HepG2 (cell line): ENCODE measurements at regions not wholly inside any gene's neighbourhood (a gene's known extent, or its start where the extent isn't known, plus 50 kb on each side); places are given as distances from the start of the nearest gene placed in this dataset.

Source experiments
- CERS6 ChIP-seq: sonication (generic); formaldehyde crosslinking; IDR thresholded peaks from 2 replicates; pipeline ENCODE4 v1.5.0; 2020; ENCODE audit warnings: missing genetic modification reagents
- CTCF ChIP-seq: sonication (generic); formaldehyde crosslinking; IDR thresholded peaks from 2 replicates; pipeline ENCODE4 v1.5.0; 2020; ENCODE audit warnings: mild to moderate bottlenecking, missing genetic modification reagents, moderate library complexity
- RFX5 ChIP-seq: IDR thresholded peaks from 2 replicates; pipeline ENCODE4 v1.6.1; 2011; ENCODE audit warnings: low read depth, low read length, improper control_type of control experiment
- ZNF274 ChIP-seq: sonication (generic); formaldehyde crosslinking; IDR thresholded peaks from 2 replicates; pipeline ENCODE4 v1.5.1; 2020; ENCODE audit warnings: mild to moderate bottlenecking, missing genetic modification reagents

- TF ChIP-seq RFX5 (no peak), CERS6 (CRISPR knock-in tag) (no peak), CTCF (CRISPR knock-in tag) (no peak), ZNF274 (no peak)
Measured at GRCh38 chr9:1829719-1830118, 185.4 kb upstream of the SMARCA2 start.
